Gastrocnemius medialis (tissue), 4 donors: ENCODE measurements at regions not wholly inside any gene's neighbourhood (a gene's known extent, or its start where the extent isn't known, plus 50 kb on each side); places are given as distances from the start of the nearest gene placed in this dataset.

Source experiments
- POLR2A ChIP-seq, 2 donors: fragments of 450-650 bp; IDR thresholded peaks; one replicate each; pipeline ENCODE4 v1.6.1; 2017; ENCODE audit warnings: antibody characterized with exemption in 2 of 2, mild to moderate bottlenecking in 2 of 2, moderate library complexity in 2 of 2
- TF ChIP-seq, protein P1 (sequence below), 5 experiments: fragments of 450-650 bp in 3 of 5; fragments of 200-600 bp in 2 of 5; sonication (generic) in 2 of 5; IDR thresholded peaks in 4 of 5; conservative IDR thresholded peaks in 1 of 5; 1 replicate in 4 of 5; 2 replicates in 1 of 5; pipeline ENCODE4 v1.5.1; 2016 to 2019; ENCODE audit warnings: antibody characterized with exemption in 5 of 5, mild to moderate bottlenecking in 3 of 5, moderate library complexity in 3 of 5

DNA sequence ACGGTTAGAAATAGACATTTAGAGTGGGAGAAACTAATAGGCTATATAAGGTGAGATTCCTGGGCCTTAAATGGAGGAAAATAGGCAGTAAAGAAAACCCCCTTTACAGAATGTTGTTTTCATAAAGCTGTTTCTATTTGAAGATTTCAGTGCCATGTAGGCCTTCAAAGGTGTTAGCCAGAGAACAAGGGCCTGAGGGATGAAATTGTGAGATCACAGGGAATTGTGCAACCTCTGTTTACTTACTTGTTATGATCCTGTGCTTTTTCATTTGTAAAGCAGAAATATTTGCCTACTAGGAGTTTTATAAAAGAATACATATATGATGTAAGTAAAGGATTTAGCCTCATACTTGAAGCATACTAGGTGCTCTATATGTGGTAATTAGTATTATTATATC is 272.9 kb upstream of the ARX start:
- no peak for TF ChIP-seq POLR2A (IDR thresholded peaks at IDR 0.05)
- TF ChIP-seq, protein P1, sequence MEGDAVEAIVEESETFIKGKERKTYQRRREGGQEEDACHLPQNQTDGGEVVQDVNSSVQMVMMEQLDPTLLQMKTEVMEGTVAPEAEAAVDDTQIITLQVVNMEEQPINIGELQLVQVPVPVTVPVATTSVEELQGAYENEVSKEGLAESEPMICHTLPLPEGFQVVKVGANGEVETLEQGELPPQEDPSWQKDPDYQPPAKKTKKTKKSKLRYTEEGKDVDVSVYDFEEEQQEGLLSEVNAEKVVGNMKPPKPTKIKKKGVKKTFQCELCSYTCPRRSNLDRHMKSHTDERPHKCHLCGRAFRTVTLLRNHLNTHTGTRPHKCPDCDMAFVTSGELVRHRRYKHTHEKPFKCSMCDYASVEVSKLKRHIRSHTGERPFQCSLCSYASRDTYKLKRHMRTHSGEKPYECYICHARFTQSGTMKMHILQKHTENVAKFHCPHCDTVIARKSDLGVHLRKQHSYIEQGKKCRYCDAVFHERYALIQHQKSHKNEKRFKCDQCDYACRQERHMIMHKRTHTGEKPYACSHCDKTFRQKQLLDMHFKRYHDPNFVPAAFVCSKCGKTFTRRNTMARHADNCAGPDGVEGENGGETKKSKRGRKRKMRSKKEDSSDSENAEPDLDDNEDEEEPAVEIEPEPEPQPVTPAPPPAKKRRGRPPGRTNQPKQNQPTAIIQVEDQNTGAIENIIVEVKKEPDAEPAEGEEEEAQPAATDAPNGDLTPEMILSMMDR (IDR thresholded peaks at IDR 0.05 in 4 of 5, conservative IDR thresholded peaks at IDR 0.05 in 1 of 5): no peak
